ENCODE measurements at regions not wholly inside any gene's neighbourhood (a gene's known extent, or its start where the extent isn't known, plus 50 kb on each side); places are given as distances from the start of the nearest gene placed in this dataset.

- TF ChIP-seq EZH2 (IDR thresholded peaks at IDR 0.05; ENCODE audit: low read length) (no peak), CTCF (optimal IDR thresholded peaks at IDR 0.05 in 1 of 3, IDR thresholded peaks at IDR 0.05 in 1 of 3, conservative IDR thresholded peaks at IDR 0.05 in 1 of 3; ENCODE audit: extremely low read depth in 1 of 3, insufficient read depth in 2 of 3, low read length in 3 of 3) (no peak)
- no peak overlapping the region for H2AFZ ChIP-seq (ENCODE audit: control insufficient read depth, low read length)
- H3K27ac ChIP-seq (ENCODE audit: control insufficient read depth, insufficient read depth, low read length), result no peak overlapping the region
- no peaks in the 10 kb centered on the region for H3K9me3 ChIP-seq (ENCODE audit: control insufficient read depth, low read depth, low read length)
- H4K20me1 ChIP-seq (ENCODE audit: control insufficient read depth, extremely low read depth, insufficient read depth, low read length), result no peaks in the 10 kb centered on the region
- no peak overlapping the region for H3K4me2 ChIP-seq (ENCODE audit: control insufficient read depth, extremely low read depth, insufficient read depth, low read depth, low read length)
- dilution Hi-C loops (cut with MboI; ENCODE audit: extremely low pct_ligation_motif_present, low sequenced_read_pairs), result no loop called here
- H3K4me1 ChIP-seq (ENCODE audit: control insufficient read depth, extremely low read depth, insufficient read depth, low read length), result peaks cover 25% of the 10 kb centered on the region
- DNase-seq (ENCODE audit: low read depth, low spot score) (no peak), FAIRE-seq (no peak)
- no peak overlapping the region for H3K4me3 ChIP-seq (ENCODE audit: control insufficient read depth in 2 of 3, extremely low read depth in 1 of 3, insufficient read depth in 2 of 3, low read depth in 1 of 3, low read length in 3 of 3)
- no peaks in the 10 kb centered on the region for H3K36me3 ChIP-seq (ENCODE audit: control insufficient read depth in 2 of 2, extremely low read depth in 1 of 2, insufficient read depth in 2 of 2, low read length in 2 of 2)
- H3K79me2 ChIP-seq (ENCODE audit: control insufficient read depth, insufficient read depth, low read length), result no peaks in the 10 kb centered on the region
- no peaks in the 10 kb centered on the region for H3K27me3 ChIP-seq (ENCODE audit: control insufficient read depth, extremely low read depth, insufficient read depth, low read length)
- no peak overlapping the region for H3K9ac ChIP-seq (ENCODE audit: control insufficient read depth, extremely low read depth, insufficient read depth, low read length)
- H3K9me1 ChIP-seq (ENCODE audit: control insufficient read depth, extremely low read depth, insufficient read depth, low read length), result no peaks in the 10 kb centered on the region
Measured at GRCh38 chr10:47187592-47187991, 112.4 kb upstream of the GDF10 start.

GRCh38 chr10:47188156-47188555 is 111.8 kb upstream of the GDF10 start:
- no peak overlapping the region for H3K27ac ChIP-seq (ENCODE audit: control insufficient read depth, insufficient read depth, low read length)
- no peaks in the 10 kb centered on the region for H3K27me3 ChIP-seq (ENCODE audit: control insufficient read depth, extremely low read depth, insufficient read depth, low read length)
- FAIRE-seq (no peak), DNase-seq (ENCODE audit: low read depth, low spot score) (no peak)
- H3K36me3 ChIP-seq (ENCODE audit: control insufficient read depth in 2 of 2, extremely low read depth in 1 of 2, insufficient read depth in 2 of 2, low read length in 2 of 2), result no peaks in the 10 kb centered on the region
- H3K4me3 ChIP-seq (ENCODE audit: control insufficient read depth in 2 of 3, extremely low read depth in 1 of 3, insufficient read depth in 2 of 3, low read depth in 1 of 3, low read length in 3 of 3), result no peak overlapping the region
- TF ChIP-seq CTCF (optimal IDR thresholded peaks at IDR 0.05 in 1 of 3, IDR thresholded peaks at IDR 0.05 in 1 of 3, conservative IDR thresholded peaks at IDR 0.05 in 1 of 3; ENCODE audit: extremely low read depth in 1 of 3, insufficient read depth in 2 of 3, low read length in 3 of 3), result no peak
- TF ChIP-seq EZH2 (IDR thresholded peaks at IDR 0.05; ENCODE audit: low read length), result no peak
- H3K4me1 ChIP-seq (ENCODE audit: control insufficient read depth, extremely low read depth, insufficient read depth, low read length), result peaks cover 23% of the 10 kb centered on the region
- no peak overlapping the region for H3K4me2 ChIP-seq (ENCODE audit: control insufficient read depth, extremely low read depth, insufficient read depth, low read depth, low read length)
- H4K20me1 ChIP-seq (ENCODE audit: control insufficient read depth, extremely low read depth, insufficient read depth, low read length), result no peaks in the 10 kb centered on the region
- no peaks in the 10 kb centered on the region for H3K9me3 ChIP-seq (ENCODE audit: control insufficient read depth, low read depth, low read length)
- H3K79me2 ChIP-seq (ENCODE audit: control insufficient read depth, insufficient read depth, low read length), result no peaks in the 10 kb centered on the region
- no peaks in the 10 kb centered on the region for H3K9me1 ChIP-seq (ENCODE audit: control insufficient read depth, extremely low read depth, insufficient read depth, low read length)
- dilution Hi-C loops (cut with MboI; ENCODE audit: extremely low pct_ligation_motif_present, low sequenced_read_pairs), result no loop called here
- H3K9ac ChIP-seq (ENCODE audit: control insufficient read depth, extremely low read depth, insufficient read depth, low read length), result no peak overlapping the region
- H2AFZ ChIP-seq (ENCODE audit: control insufficient read depth, low read length), result no peak overlapping the region
